Keratinocyte (primary cell): ENCODE measurements at regions not wholly inside any gene's neighbourhood (a gene's known extent, or its start where the extent isn't known, plus 50 kb on each side); places are given as distances from the start of the nearest gene placed in this dataset.

Experiments
- DNase-seq: peaks from one replicate; pipeline ENCODE4 v3.0.0-alpha.2; 2011; ENCODE audit warnings: low read depth, missing footprints, low spot score
- FAIRE-seq: peaks from 2 replicates; lab custom pipeline; 2011; peaks lifted over from hg19 to GRCh38; lab: Jason Lieb, UNC
- H2AFZ ChIP-seq: 2 replicates; pipeline ENCODE4 v1.6.0; 2012; ENCODE audit warnings: low read length, control low read depth, inconsistent platforms; ENCODE audit not compliant: control insufficient read depth
- H3K27ac ChIP-seq: 2 replicates; pipeline ENCODE4 v1.5.1; 2011; ENCODE audit warnings: low read length; ENCODE audit not compliant: control insufficient read depth, insufficient read depth
- H3K27me3 ChIP-seq: 3 replicates; pipeline ENCODE4 v1.6.0; 2011; ENCODE audit warnings: low read length; ENCODE audit not compliant: control insufficient read depth, insufficient read depth; ENCODE audit errors: extremely low read depth
- H3K36me3 ChIP-seq, 2 experiments: 2 replicates in 1 of 2; 3 replicates in 1 of 2; pipeline ENCODE4 v1.5.1; 2011; ENCODE audit warnings: low read length in 2 of 2, mild to moderate bottlenecking in 1 of 2; ENCODE audit not compliant: control insufficient read depth in 2 of 2, insufficient read depth in 2 of 2; ENCODE audit errors: extremely low read depth in 1 of 2
- H3K4me1 ChIP-seq: 3 replicates; pipeline ENCODE4 v1.5.1; 2011; ENCODE audit warnings: low read length; ENCODE audit not compliant: control insufficient read depth, insufficient read depth; ENCODE audit errors: extremely low read depth
- H3K4me2 ChIP-seq: 3 replicates; pipeline ENCODE4 v1.6.0; 2011; ENCODE audit warnings: low read depth, low read length; ENCODE audit not compliant: control insufficient read depth, insufficient read depth; ENCODE audit errors: extremely low read depth
- H3K4me3 ChIP-seq, 3 experiments: fragments of 200-600 bp in 1 of 3; sonication (generic) in 1 of 3; 2 replicates in 2 of 3; 3 replicates in 1 of 3; pipeline ENCODE4 v1.5.1; 2011 to 2016; ENCODE audit warnings: low read length in 3 of 3, mild to moderate bottlenecking in 3 of 3, control low read depth in 2 of 3, inconsistent platforms in 1 of 3, low read depth in 1 of 3, mixed read lengths in 1 of 3, mixed run types in 1 of 3, moderate library complexity in 1 of 3; ENCODE audit not compliant: control insufficient read depth in 2 of 3, insufficient read depth in 2 of 3; ENCODE audit errors: extremely low read depth in 1 of 3
- H3K79me2 ChIP-seq: 2 replicates; pipeline ENCODE4 v1.6.0; 2012; ENCODE audit warnings: low read length; ENCODE audit not compliant: control insufficient read depth, insufficient read depth
- H3K9ac ChIP-seq: 3 replicates; pipeline ENCODE4 v1.6.0; 2011; ENCODE audit warnings: low read length; ENCODE audit not compliant: control insufficient read depth, insufficient read depth; ENCODE audit errors: extremely low read depth
- H3K9me1 ChIP-seq: 3 replicates; pipeline ENCODE4 v1.6.0; 2011; ENCODE audit warnings: low read length; ENCODE audit not compliant: control insufficient read depth, insufficient read depth; ENCODE audit errors: extremely low read depth
- H3K9me3 ChIP-seq: 2 replicates; pipeline ENCODE4 v1.5.1; 2012; ENCODE audit warnings: low read depth, low read length; ENCODE audit not compliant: control insufficient read depth
- H4K20me1 ChIP-seq: 3 replicates; pipeline ENCODE4 v1.6.0; 2011; ENCODE audit warnings: low read length; ENCODE audit not compliant: control insufficient read depth, insufficient read depth; ENCODE audit errors: extremely low read depth
- CTCF ChIP-seq, 3 experiments: IDR thresholded peaks in 1 of 3; conservative IDR thresholded peaks in 1 of 3; optimal IDR thresholded peaks in 1 of 3; 2 replicates in 2 of 3; 3 replicates in 1 of 3; pipeline versions ENCODE3 to v1.5.1; 2011; ENCODE audit warnings: low read length in 3 of 3, mild to moderate bottlenecking in 3 of 3, moderate library complexity in 2 of 3, control low read depth in 1 of 3, inconsistent platforms in 1 of 3; ENCODE audit not compliant: insufficient read depth in 2 of 3; ENCODE audit errors: extremely low read depth in 1 of 3
- EZH2 ChIP-seq: IDR thresholded peaks from one replicate; pipeline ENCODE4 v1.6.1; 2012; ENCODE audit warnings: inconsistent platforms, mild to moderate bottlenecking, low read length, moderate library complexity
- dilution Hi-C: fragments of 300-500 bp; cut with MboI; formaldehyde crosslinking; loops from one replicate; pipeline ENCODE4 v1.7.0; 2020; ENCODE audit warnings: low sequenced_read_pairs; ENCODE audit not compliant: extremely low pct_ligation_motif_present

- Histone ChIP-seq H3K27me3 (peaks cover 4% of the 10 kb centered on the region), H3K4me1 (peaks cover under 1% of the 10 kb centered on the region), H4K20me1 (no peaks in the 10 kb centered on the region), H3K79me2 (no peaks in the 10 kb centered on the region), H3K4me3 (no peak overlapping the region), H3K9me3 (no peaks in the 10 kb centered on the region), H3K9ac (no peak overlapping the region), H3K4me2 (no peak overlapping the region), H2AFZ (no peak overlapping the region), H3K9me1 (no peaks in the 10 kb centered on the region), H3K27ac (no peak overlapping the region), H3K36me3 (no peaks in the 10 kb centered on the region)
- dilution Hi-C loops: loop anchor here (10.0 kb wide), 1 partner anchor 56 kb away; no protein-coding TSS in a partner anchor
- TF ChIP-seq EZH2 (no peak), CTCF (optimal IDR thresholded peaks at IDR 0.05 in 1 of 3, IDR thresholded peaks at IDR 0.05 in 1 of 3, conservative IDR thresholded peaks at IDR 0.05 in 1 of 3; ENCODE audit: extremely low read depth in 1 of 3, insufficient read depth in 2 of 3, low read length in 3 of 3) (no peak)
- FAIRE-seq (no peak), DNase-seq (no peak)
Observed at GRCh38 chr2:11008773-11009172, 97.0 kb downstream of the KCNF1 start.

- Histone ChIP-seq H4K20me1 (no peaks in the 10 kb centered on the region), H3K4me2 (no peak overlapping the region), H3K36me3 (no peaks in the 10 kb centered on the region), H3K9ac (no peak overlapping the region), H3K9me1 (no peaks in the 10 kb centered on the region), H3K27ac (no peak overlapping the region), H3K27me3 (peaks cover 4% of the 10 kb centered on the region), H3K4me3 (no peak overlapping the region), H2AFZ (no peak overlapping the region), H3K79me2 (no peaks in the 10 kb centered on the region), H3K9me3 (no peaks in the 10 kb centered on the region), H3K4me1 (no peaks in the 10 kb centered on the region)
- FAIRE-seq (no peak), DNase-seq (no peak)
- dilution Hi-C loops: loop anchor here (10.0 kb wide), 1 partner anchor 56 kb away; no protein-coding TSS in a partner anchor
- TF ChIP-seq EZH2 (no peak), CTCF (optimal IDR thresholded peaks at IDR 0.05 in 1 of 3, IDR thresholded peaks at IDR 0.05 in 1 of 3, conservative IDR thresholded peaks at IDR 0.05 in 1 of 3; ENCODE audit: extremely low read depth in 1 of 3, insufficient read depth in 2 of 3, low read length in 3 of 3) (no peak)
Observed at GRCh38 chr2:11009176-11009575, 97.4 kb downstream of the KCNF1 start.
